ENCODE measurements at regions not wholly inside any gene's neighbourhood (a gene's known extent, or its start where the extent isn't known, plus 50 kb on each side); places are given as distances from the start of the nearest gene placed in this dataset.
"Not testable (repeated sequence)": the region's sequence is repeated elsewhere in the genome, so short reads cannot be mapped to it uniquely, and the experiment has no call there.

DNA sequence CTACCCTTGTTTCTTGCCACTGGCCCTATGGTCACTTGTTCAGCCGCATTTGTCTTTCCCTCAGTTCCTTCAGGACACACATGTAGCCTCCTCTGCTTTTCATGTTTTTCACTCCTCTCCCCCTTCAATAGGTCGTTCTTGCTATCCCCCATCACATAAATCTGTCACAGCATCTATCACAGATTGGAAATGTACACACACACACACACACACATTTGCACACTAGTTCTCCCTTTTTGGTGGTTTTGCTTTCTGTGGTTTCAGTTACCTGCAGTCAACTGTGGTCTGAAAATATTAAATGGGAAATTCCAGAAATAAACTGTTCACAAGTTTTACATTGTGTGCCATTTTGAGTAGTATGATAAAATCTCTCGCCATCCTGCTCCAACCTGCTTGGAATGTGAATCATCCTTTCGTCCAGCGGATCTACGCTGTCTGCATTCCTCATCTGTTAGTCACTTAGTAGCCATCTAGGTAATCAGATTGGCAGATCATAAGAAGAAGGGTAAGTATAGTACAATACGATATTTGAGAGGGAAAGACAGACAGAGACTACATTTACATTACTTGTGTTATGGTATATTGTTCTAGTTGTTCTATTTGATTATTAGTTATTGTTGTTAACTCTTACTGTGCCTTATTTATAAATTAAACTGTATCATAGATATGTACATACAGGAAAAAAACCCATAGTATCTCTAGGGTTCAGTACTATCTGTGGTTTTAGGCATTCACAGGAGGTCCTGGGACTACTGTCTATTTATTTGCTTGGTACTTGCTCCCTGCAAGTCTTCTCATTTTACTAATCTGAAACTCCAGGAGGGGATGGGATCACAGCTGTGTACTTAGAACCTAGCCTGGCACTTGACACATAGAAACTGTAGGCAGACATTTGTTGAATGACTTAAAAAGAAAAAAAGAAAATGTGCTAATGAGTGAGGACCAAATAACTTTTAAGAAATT, 86.1 kb upstream of the PNPT1 start:
- Mint-ChIP-seq H3K9me3 (no peaks in the 10 kb centered on the region), H3K4me3 (no peak overlapping the region), H3K27me3 (no peaks in the 10 kb centered on the region), H3K27ac (no peak overlapping the region), H3K36me3 (no peaks in the 10 kb centered on the region), H3K4me1 (no peaks in the 10 kb centered on the region)
- ATAC-seq = no peak

DNA sequence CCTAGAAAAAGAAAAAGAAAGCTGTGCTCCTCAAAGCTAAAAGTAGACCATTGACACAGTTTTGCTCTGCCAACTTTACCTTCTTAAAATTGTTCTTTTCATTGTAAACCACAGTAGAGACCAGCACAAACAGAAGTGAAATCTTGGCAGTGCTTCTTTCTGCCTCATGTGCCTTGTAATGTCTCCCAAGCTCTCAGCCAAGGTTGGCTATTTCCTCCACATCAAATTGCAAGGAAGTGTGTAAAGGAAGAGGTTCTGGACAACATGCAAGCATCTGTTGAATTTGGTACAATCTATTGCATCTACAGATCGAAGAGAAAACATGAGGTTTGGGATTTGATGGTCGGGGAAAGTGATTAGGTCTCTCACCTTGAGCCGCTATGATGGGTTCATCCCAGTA, 83.3 kb upstream of the PNPT1 start:
- no peak overlapping the region for H3K27ac Mint-ChIP-seq
- H3K27me3 Mint-ChIP-seq = no peaks in the 10 kb centered on the region
- no peaks in the 10 kb centered on the region for H3K4me1 Mint-ChIP-seq
- H3K4me3 Mint-ChIP-seq = no peak overlapping the region
- no peak for ATAC-seq
- H3K9me3 Mint-ChIP-seq = no peaks in the 10 kb centered on the region
- no peaks in the 10 kb centered on the region for H3K36me3 Mint-ChIP-seq

DNA sequence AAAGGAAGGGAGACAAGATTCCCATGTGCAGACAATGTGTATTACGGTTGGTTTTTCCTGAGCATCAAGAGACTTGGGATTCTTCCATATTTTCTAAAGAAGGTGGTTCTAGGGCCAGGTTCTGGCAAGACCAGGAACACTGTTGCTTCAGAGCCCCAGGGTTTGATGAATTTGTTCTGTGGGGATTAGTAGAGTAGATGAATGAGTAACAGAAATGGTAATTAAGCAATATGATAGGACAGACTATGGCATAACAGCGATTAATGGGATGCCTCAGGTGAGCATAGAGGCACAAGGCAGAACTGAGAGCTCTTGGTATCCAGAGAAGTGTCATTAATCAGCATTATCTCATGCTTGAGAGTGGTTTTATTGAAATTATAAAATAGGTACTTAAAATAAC, 82.8 kb upstream of the PNPT1 start:
- H3K27me3 Mint-ChIP-seq = no peaks in the 10 kb centered on the region
- H3K4me3 Mint-ChIP-seq = no peak overlapping the region
- no peaks in the 10 kb centered on the region for H3K9me3 Mint-ChIP-seq
- H3K4me1 Mint-ChIP-seq = no peaks in the 10 kb centered on the region
- ATAC-seq = no peak
- no peaks in the 10 kb centered on the region for H3K36me3 Mint-ChIP-seq
- no peak overlapping the region for H3K27ac Mint-ChIP-seq

DNA sequence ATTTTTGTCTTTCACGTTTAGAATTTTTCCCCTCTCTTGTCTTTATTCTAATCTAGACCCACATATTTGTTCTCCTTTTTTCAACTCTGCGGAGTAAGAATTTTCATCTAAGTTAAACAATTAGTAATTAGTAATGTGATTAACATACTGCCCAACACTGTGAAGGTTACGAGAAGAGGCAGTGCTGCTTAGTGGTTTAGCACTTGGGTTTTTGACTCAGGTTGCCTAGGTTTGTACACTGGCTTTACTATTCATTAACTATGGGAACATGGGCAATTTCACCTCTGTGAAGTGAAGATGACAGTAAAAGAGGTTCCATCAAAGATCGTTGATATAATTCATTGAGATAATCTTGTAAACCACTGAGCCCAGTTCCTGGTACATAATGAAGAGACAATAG, 82.2 kb upstream of the PNPT1 start:
- Mint-ChIP-seq H3K4me1 (no peaks in the 10 kb centered on the region), H3K9me3 (no peaks in the 10 kb centered on the region), H3K27me3 (peaks cover 4% of the 10 kb centered on the region), H3K4me3 (no peak overlapping the region), H3K36me3 (no peaks in the 10 kb centered on the region), H3K27ac (no peak overlapping the region)
- ATAC-seq = no peak

DNA sequence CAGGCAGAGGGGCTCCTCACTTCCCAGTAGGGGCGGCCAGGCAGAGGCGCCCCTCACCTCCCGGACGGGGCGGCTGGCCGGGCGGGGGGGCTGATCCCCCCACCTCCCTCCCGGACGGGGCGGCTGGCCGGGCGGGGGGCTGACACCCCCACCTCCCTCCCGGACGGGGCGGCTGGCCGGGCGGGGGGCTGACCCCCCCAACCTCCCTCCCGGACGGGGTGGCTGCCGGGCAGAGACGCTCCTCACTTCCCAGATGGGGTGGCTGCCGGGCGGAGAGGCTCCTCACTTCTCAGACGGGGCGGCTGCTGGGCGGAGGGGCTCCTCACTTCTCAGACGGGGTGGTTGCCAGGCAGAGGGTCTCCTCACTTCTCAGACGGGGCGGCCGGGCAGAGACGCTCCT, 80.0 kb upstream of the PNPT1 start:
- not testable (repeated sequence) for H3K27ac Mint-ChIP-seq, H3K9me3 Mint-ChIP-seq, ATAC-seq, H3K4me3 Mint-ChIP-seq, H3K36me3 Mint-ChIP-seq, H3K4me1 Mint-ChIP-seq
- H3K27me3 Mint-ChIP-seq = peaks cover 16% of the 10 kb centered on the region

DNA sequence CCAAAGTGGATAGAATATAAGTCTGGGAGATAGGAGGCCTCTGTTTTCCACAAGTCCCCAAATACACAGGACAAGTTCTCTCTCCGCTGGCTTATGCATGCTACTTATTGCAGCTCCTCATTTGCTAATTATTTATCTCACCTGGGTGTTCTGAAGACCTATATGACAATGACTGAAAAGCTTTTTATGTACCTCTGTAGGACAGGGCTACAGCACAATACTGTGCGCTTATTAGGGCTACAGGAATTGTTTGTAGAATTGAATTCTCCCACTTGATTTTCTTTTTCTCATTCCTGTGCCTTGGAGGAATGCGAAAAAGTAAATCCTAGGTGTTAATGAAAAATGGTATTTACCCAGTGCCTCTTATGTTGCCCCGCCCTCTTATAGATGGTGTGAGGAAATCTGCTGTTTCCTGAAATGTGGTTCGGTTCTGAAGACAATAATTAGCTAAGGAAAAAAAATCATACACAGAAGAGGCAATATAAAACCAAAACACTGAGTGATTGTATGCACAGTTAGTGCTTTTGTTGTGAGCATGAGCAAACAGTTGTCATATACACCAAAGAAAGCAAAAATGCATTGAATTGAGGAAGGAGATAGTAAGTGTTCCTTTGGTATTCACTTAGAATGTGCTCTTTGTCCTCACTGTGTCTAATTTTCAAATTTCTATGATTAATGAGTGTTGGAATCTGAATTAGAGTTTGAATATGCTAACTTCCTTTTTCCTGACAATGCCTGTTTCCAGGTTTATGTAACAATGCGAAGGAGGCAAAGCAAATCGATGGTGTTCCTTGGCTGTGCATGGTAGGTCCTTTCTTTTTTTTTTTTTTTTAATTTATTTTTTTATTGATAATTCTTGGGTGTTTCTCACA, 78.7 kb upstream of the PNPT1 start:
- H3K9me3 Mint-ChIP-seq = no peaks in the 10 kb centered on the region
- no peaks in the 10 kb centered on the region for H3K4me1 Mint-ChIP-seq
- peaks cover 16% of the 10 kb centered on the region for H3K27me3 Mint-ChIP-seq
- H3K27ac Mint-ChIP-seq = no peak overlapping the region
- ATAC-seq = no peak
- H3K4me3 Mint-ChIP-seq = no peak overlapping the region
- H3K36me3 Mint-ChIP-seq = no peaks in the 10 kb centered on the region

DNA sequence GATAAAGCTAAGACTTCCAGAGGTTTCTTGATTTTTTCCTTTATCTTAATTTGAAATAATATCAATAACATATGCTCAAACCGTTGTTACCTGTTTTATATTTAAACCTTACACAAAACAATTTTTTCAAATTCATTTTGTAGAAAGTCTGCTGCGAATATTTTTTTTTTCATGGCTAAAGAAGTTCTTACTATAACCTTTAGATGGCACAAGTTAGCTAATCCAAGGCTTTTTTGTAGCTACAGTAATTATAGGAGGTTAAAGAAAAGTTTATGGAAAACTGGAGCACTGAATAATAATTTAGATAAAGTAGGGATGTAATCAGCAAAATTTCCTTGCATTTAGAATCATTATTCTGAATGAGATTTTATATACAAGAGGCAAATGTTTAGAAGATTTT, 78.0 kb upstream of the PNPT1 start:
- H3K9me3 Mint-ChIP-seq = no peaks in the 10 kb centered on the region

DNA sequence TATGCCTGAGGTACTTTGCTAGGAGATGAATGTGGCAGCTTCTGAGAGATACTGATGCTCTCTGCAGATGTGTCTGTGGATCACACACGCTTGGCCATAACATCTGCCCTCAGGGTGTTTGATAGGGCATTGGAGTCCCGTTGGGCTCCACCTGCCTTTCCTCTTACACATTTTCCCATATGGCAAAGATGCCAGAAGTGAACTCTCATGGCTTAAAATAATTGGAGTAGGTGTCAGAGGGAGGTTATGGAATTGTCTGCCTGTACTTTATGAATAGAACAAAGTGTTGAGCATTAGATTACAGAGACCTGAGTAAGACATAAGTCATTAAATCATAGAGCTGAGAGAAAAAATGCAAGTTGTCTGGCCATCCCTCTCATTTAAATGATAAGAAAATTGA, 75.3 kb upstream of the PNPT1 start:
- H3K4me3 Mint-ChIP-seq = no peak overlapping the region
- peaks cover 29% of the 10 kb centered on the region for H3K27me3 Mint-ChIP-seq
- ATAC-seq = no peak
- no peaks in the 10 kb centered on the region for H3K4me1 Mint-ChIP-seq
- H3K27ac Mint-ChIP-seq = no peak overlapping the region
- no peaks in the 10 kb centered on the region for H3K36me3 Mint-ChIP-seq
- H3K9me3 Mint-ChIP-seq = no peaks in the 10 kb centered on the region

More for the DNA sequence above, 78.0 kb upstream of the PNPT1 start:
- ATAC-seq = no peak
- Mint-ChIP-seq H3K4me1 (no peaks in the 10 kb centered on the region), H3K4me3 (no peak overlapping the region), H3K27me3 (peaks cover 16% of the 10 kb centered on the region), H3K27ac (no peak overlapping the region), H3K36me3 (no peaks in the 10 kb centered on the region)

DNA sequence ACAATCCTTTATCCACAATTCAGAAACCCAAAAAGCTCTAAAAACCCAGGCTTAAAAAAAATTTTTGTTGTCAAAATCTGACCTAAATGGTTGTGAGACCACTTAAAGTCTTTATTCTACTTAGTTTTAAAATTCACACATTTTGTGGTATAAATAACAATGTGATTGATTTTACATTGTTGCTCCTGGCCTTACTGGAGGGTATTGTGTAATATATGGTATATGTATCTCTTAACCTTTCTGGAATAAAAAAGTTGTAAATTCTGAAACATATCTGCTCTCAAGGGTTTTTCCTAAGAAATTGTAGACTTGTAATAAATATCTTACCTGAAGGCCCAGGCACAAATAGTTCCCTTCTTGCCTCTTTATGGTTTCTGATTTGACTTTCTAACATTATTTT, 73.3 kb upstream of the PNPT1 start:
- H3K4me3 Mint-ChIP-seq = no peak overlapping the region
- H3K36me3 Mint-ChIP-seq = no peaks in the 10 kb centered on the region
- H3K27me3 Mint-ChIP-seq = peaks cover 44% of the 10 kb centered on the region
- H3K4me1 Mint-ChIP-seq = no peaks in the 10 kb centered on the region
- ATAC-seq = no peak
- no peaks in the 10 kb centered on the region for H3K9me3 Mint-ChIP-seq
- H3K27ac Mint-ChIP-seq = no peak overlapping the region

DNA sequence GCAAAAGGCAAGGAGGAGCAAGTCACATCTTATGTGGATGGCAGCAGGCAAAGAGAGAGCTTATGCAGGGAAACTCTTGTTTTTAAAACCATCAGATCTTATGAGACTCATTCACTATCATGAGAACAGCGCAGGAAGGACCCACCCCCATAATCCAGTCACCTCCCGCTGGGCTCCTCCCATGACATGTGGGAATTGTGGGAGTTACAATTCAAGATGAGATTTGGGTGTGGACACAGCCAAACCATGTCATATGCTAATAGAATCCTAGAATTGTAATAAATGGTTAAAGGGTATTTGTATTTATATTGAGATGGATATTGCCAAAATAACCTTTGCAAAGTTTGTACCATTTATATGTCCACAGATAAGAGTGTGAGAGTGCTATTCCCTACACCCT, 72.1 kb upstream of the PNPT1 start:
- H3K4me1 Mint-ChIP-seq, H3K27ac Mint-ChIP-seq: not testable (repeated sequence)

DNA sequence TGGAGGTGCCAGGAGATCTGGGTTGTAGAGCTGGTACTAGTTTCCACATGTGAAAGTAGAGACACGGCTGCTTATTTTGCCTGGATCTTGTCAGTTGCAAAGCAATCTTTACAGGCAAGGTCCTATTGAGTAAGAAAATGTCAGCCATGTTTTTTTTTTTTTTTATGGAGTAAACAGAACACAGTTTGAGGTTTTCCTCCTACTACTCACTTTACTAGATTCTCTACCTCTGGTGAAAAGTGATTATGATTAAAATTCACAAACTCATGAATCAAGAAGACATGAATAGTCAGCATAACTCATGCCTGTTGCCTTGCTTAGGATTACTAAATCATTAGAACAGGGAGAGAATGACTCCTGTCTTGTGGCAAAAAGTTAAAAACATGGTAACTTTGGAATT, 70.1 kb upstream of the PNPT1 start:
- H3K4me3 Mint-ChIP-seq = no peak overlapping the region
- peaks cover 51% of the 10 kb centered on the region for H3K27me3 Mint-ChIP-seq
- H3K4me1 Mint-ChIP-seq = no peaks in the 10 kb centered on the region
- H3K9me3 Mint-ChIP-seq = no peaks in the 10 kb centered on the region
- H3K27ac Mint-ChIP-seq = no peak overlapping the region
- H3K36me3 Mint-ChIP-seq = no peaks in the 10 kb centered on the region
- ATAC-seq = no peak

More for the DNA sequence above, 72.1 kb upstream of the PNPT1 start:
- H3K4me3 Mint-ChIP-seq, ATAC-seq, H3K9me3 Mint-ChIP-seq, H3K36me3 Mint-ChIP-seq: not testable (repeated sequence)
- H3K27me3 Mint-ChIP-seq = peaks cover 50% of the 10 kb centered on the region

DNA sequence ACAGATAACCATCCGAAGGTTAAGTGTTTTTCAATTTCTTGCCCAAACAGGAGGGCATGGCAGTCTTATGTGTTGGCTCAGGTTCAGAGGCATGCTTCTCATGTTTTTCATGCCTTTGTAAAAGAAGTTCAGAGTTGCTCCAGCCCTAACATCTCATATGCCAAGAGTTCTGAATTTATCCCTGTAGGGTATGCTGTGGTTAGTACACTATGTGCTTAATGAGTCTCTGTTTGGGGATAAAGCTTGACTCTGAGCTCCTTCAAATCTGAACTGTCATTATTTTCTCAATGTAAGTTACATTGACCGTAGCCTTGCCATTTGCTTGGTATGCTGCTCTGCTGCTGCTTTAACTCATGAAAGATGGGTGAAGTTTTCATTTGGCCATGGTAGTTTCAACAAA, 67.9 kb upstream of the PNPT1 start:
- Mint-ChIP-seq H3K4me1 (no peaks in the 10 kb centered on the region), H3K27me3 (peaks cover 51% of the 10 kb centered on the region), H3K4me3 (no peak overlapping the region), H3K36me3 (no peaks in the 10 kb centered on the region), H3K27ac (no peak overlapping the region), H3K9me3 (no peaks in the 10 kb centered on the region)
- no peak for ATAC-seq

DNA sequence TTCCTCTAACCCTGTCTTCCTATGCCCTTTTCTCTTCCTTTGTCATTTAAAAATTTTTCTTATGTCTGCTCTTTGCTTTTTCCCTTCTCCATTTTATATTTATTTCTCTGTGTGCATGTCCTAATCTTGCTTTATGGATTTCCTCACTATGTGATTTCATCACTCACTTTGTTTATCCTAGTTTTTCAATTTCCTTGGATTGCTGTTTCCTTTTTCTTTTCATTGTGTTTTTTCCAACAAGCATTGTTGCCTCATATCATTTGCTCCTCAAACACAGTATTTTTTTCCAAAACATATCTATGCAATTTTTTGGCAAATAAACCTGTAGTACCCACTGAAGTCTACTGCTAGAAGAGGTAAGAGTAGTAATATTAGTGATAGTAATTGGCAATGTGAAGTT, 67.4 kb upstream of the PNPT1 start:
- H3K27ac Mint-ChIP-seq = no peak overlapping the region
- no peak for ATAC-seq
- H3K27me3 Mint-ChIP-seq = peaks cover 51% of the 10 kb centered on the region
- H3K4me1 Mint-ChIP-seq = no peaks in the 10 kb centered on the region
- no peaks in the 10 kb centered on the region for H3K9me3 Mint-ChIP-seq
- H3K4me3 Mint-ChIP-seq = no peak overlapping the region
- H3K36me3 Mint-ChIP-seq = no peaks in the 10 kb centered on the region

DNA sequence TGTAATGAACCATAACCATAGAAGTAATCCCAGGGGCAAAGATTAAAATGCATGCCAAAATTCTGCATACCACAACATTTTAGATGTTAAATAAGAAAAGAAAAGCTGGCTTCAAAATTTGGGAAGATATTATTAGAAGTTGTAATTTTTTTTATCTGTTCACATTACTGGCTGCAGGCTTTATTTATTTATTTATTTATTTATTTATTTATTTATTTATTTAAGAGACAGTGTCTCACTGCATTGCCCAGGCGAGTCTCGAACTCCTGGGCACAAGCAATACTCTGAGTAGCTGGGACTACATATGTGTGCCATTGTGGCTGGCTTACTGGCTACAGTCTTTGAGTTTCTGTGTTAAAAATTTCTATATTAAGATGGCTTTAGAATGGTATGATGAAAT, 66.5 kb upstream of the PNPT1 start:
- Mint-ChIP-seq H3K9me3 (no peaks in the 10 kb centered on the region), H3K4me1 (no peaks in the 10 kb centered on the region), H3K4me3 (no peak overlapping the region), H3K27me3 (peaks cover 43% of the 10 kb centered on the region), H3K36me3 (no peaks in the 10 kb centered on the region), H3K27ac (no peak overlapping the region)
- no peak for ATAC-seq

DNA sequence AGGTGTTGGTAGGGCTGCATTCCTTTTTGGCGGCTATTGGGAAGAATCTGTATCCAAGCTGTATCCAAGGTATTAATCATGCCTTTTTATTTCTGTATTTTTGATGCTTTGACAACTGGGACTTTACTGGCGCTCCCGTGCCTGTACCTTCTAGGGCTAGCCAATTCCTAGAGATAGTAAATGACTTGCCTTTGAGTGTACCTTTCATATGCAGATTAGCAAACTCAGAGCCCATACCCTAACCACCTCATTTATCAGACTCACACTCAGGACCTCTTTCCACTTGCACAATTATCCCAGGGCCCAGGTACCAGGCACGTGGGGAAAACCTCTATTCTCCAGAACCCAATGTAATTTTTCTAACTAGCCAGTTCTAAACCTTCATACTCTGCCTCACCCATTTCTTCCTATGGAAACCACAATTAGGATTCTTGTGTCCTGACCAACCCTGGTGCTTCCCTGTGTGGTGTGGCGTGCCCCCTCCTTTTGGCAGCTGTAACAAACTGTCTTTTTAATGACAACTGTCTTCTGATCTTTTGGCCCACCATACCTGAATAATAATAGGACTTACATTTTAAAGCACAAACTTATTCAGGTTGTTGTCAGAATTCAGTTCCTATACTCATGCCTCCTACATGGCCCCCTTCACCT, 65.8 kb upstream of the PNPT1 start:
- Mint-ChIP-seq H3K27ac (no peak overlapping the region), H3K4me1 (no peaks in the 10 kb centered on the region), H3K4me3 (no peak overlapping the region), H3K36me3 (no peaks in the 10 kb centered on the region), H3K27me3 (peaks cover 39% of the 10 kb centered on the region), H3K9me3 (peaks cover 3% of the 10 kb centered on the region)
- ATAC-seq = no peak

Measured in stimulated activated memory B cell treated with anti-CD40 and anti-IgM and Interleukin-4, amounts not matched to agents 10 μg/mL and 1 μg/mL and 100 μg/mL, for 72 hours (primary cell).